HEK293T (cell line): ENCODE measurements at regions not wholly inside any gene's neighbourhood (a gene's known extent, or its start where the extent isn't known, plus 50 kb on each side); places are given as distances from the start of the nearest gene placed in this dataset.

ENCODE experiments used
- CTCF ChIA-PET: fragments of 350-600 bp; formaldehyde crosslinking; extraction: SDS; loops from one replicate; lab custom pipeline; 2021; ENCODE audit warnings: antibody characterized with exemption, inconsistent platforms; lab: Yijun Ruan, JAX
- POLR2A ChIA-PET: fragments of 350-600 bp; formaldehyde crosslinking; extraction: SDS; loops from one replicate; lab custom pipeline; 2020; ENCODE audit warnings: antibody characterized with exemption, inconsistent platforms; lab: Yijun Ruan, JAX
- DNase-seq: peaks from one replicate; pipeline ENCODE4 v3.0.0; 2012; ENCODE audit warnings: mixed read lengths; ENCODE audit errors: extremely low spot score
- ARNT ChIP-seq: fragments of 450-650 bp; IDR thresholded peaks from 2 replicates; pipeline ENCODE4 v1.6.1; 2017; ENCODE audit warnings: mild to moderate bottlenecking
- BHLHE40 ChIP-seq: fragments of 450-650 bp; IDR thresholded peaks from 2 replicates; pipeline ENCODE4 v1.6.1; 2016; ENCODE audit warnings: mild to moderate bottlenecking, moderate library complexity, borderline replicate concordance
- CTBP1 ChIP-seq: fragments of 450-650 bp; IDR thresholded peaks from 2 replicates; pipeline ENCODE4 v1.6.1; 2016; ENCODE audit warnings: borderline replicate concordance
- ELF4 ChIP-seq: fragments of 450-650 bp; IDR thresholded peaks from 2 replicates; pipeline ENCODE4 v1.6.1; 2017; ENCODE audit warnings: antibody characterized with exemption
- FOXA1 ChIP-seq: fragments of 450-650 bp; IDR thresholded peaks from 2 replicates; pipeline ENCODE4 v1.6.1; 2016; ENCODE audit warnings: mild to moderate bottlenecking
- FOXK2 ChIP-seq: fragments of 450-650 bp; IDR thresholded peaks from 2 replicates; pipeline ENCODE4 v1.6.1; 2016; ENCODE audit warnings: mild to moderate bottlenecking
- FOXM1 ChIP-seq: fragments of 450-650 bp; IDR thresholded peaks from 2 replicates; pipeline ENCODE4 v1.6.1; 2017; ENCODE audit warnings: mild to moderate bottlenecking, borderline replicate concordance
- HDGF ChIP-seq: fragments of 450-650 bp; IDR thresholded peaks from 2 replicates; pipeline ENCODE4 v1.6.1; 2017; ENCODE audit warnings: antibody characterized with exemption, borderline replicate concordance
- L3MBTL2 ChIP-seq: fragments of 450-650 bp; conservative IDR thresholded peaks from 2 replicates; pipeline ENCODE4 v1.6.1; 2016; ENCODE audit warnings: mild to moderate bottlenecking
- LEF1 ChIP-seq: fragments of 450-650 bp; IDR thresholded peaks from 2 replicates; pipeline ENCODE4 v1.6.1; 2017; ENCODE audit warnings: mild to moderate bottlenecking, borderline replicate concordance
- NFRKB ChIP-seq: fragments of 450-650 bp; IDR thresholded peaks from 2 replicates; pipeline ENCODE4 v1.6.1; 2016; ENCODE audit warnings: mild to moderate bottlenecking, moderate library complexity
- SP1 ChIP-seq: fragments of 450-650 bp; IDR thresholded peaks from 2 replicates; pipeline ENCODE4 v1.6.1; 2017
- SUZ12 ChIP-seq: fragments of 450-650 bp; IDR thresholded peaks from 2 replicates; pipeline ENCODE4 v1.6.1; 2016; ENCODE audit warnings: mild to moderate bottlenecking
- TARDBP ChIP-seq: fragments of 450-650 bp; IDR thresholded peaks from 2 replicates; pipeline ENCODE4 v1.6.1; 2016
- ZNF384 ChIP-seq: fragments of 450-650 bp; IDR thresholded peaks from 2 replicates; pipeline ENCODE4 v1.6.1; 2016
- TF ChIP-seq, protein P1 (sequence below): fragments of 450-650 bp; IDR thresholded peaks from 2 replicates; pipeline ENCODE4 v1.6.1; 2016

DNA sequence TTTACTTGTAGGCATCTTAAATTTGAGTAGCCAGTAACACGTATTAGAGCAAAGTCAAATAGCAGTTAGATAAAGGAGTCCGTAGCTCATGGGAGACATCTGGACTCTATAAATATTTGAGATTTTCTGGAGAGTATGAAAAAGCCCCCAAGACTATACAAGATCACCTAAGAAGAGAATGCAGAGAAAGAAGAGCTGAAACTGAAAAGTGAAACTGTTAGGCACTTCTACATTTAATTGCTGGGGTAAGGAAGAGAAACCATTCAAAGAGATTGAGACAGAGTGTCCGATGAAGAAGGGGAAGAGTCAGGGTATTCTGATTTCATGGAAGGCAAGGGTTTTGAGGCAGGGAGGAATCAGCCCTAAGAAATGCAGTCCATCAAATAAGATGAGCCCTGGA is 2372.1 kb downstream of the MAT2B start:
- ChIA-PET CTCF (no interaction called here), POLR2A (no interaction called here)
- no peak for DNase-seq
- TF ChIP-seq FOXK2: no peak

DNA sequence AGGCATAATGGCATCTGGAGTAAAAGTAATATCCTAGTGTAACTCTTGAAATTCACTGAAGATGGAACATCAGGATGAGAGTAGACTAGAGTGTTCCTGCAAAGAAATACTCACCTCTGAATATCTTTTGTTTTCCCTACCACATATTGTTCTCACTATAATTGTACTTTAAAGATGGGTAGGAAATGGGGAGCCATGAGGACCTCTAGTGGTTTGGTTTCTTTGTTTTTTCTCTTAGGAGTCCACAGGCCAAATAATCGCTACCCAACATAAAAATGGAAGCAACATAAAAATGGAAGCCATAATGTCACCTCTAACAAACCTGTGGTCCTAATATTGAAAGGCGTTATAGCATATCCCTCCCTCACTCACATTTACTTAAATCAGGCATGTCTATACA is 2375.8 kb downstream of the MAT2B start:
- TF ChIP-seq ELF4 (no peak), ZNF384 (no peak), NFRKB (no peak), SUZ12 (no peak), SP1 (no peak), ARNT (no peak), FOXM1 (no peak), FOXK2 (no peak), CTBP1 (no peak)
- no peak for DNase-seq
- CTCF ChIA-PET: no interaction called here
- POLR2A ChIA-PET: no interaction called here

DNA sequence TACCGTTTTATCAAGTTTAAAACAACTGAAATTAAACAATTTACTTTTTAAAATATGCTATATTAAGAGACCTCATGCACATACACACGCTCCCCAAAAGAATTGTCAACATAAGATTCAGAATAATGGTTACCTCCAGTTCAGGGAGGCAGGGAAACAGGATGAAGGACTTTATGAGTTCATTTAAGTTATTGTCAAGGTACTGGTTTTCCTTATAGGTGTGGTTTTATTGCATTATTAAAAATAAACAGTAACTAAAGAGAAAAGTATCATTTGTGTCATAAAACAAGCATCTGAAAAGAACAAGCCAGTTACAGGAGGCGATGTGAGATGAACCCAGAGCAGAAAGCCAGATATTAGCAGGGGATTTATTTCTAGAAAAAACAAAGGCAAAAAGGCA is 2376.7 kb downstream of the MAT2B start:
- TF ChIP-seq TARDBP (no peak), SUZ12 (no peak), SP1 (no peak), ZNF384 (no peak), ARNT (no peak), CTBP1 (no peak), LEF1 (no peak), ELF4 (no peak), FOXA1 (no peak), BHLHE40 (no peak), L3MBTL2 (no peak), FOXM1 (no peak), HDGF (no peak)
- TF ChIP-seq, protein P1, sequence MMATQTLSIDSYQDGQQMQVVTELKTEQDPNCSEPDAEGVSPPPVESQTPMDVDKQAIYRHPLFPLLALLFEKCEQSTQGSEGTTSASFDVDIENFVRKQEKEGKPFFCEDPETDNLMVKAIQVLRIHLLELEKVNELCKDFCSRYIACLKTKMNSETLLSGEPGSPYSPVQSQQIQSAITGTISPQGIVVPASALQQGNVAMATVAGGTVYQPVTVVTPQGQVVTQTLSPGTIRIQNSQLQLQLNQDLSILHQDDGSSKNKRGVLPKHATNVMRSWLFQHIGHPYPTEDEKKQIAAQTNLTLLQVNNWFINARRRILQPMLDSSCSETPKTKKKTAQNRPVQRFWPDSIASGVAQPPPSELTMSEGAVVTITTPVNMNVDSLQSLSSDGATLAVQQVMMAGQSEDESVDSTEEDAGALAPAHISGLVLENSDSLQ: no peak
- ChIA-PET POLR2A (no interaction called here), CTCF (no interaction called here)
- no peak for DNase-seq

DNA sequence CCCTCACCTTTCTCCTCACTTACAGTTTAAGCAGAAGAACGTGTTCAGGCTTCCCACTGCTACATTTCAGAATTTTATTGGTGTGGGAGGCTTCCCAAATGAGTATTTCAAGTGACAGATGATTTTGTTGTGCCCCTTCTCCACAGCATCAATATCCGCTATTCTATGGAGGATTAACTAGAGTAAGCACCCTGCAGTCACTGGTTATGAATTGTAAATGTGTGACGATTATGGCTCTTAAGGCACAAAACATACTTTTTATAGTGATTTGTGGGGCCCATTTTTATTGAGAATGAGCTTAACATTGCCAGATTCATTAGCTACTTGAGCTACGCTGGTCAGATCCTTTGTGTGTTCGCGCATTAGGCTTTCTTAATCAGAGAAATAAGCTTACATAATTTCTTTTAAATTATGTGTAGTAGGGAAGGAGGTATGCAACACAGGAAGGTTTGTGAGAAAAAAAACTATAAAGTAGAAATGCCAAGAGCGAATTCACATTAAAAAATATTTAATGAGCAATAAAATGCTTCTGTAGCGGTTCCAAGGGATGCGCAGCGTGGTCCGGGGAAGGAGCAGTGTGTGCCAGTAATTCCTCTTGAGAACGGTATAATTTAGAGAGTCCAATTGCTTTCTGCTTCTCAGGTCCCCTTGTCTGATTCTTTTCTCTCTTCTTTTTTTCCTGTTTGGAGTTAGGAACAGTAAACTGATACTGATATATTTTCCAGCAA is 2380.4 kb downstream of the MAT2B start:
- ChIA-PET CTCF (no interaction called here), POLR2A (no interaction called here)
- DNase-seq: no peak
- no peak for TF ChIP-seq ZNF384
- no peak for TF ChIP-seq HDGF
- no peak for TF ChIP-seq SUZ12
- no peak for TF ChIP-seq BHLHE40
- no peak for TF ChIP-seq L3MBTL2
- TF ChIP-seq SP1: no peak
- TF ChIP-seq FOXM1: no peak
- no peak for TF ChIP-seq LEF1
- no peak for TF ChIP-seq ELF4
- TF ChIP-seq, protein P1: no peak
- no peak for TF ChIP-seq TARDBP
- no peak for TF ChIP-seq FOXA1
- no peak for TF ChIP-seq CTBP1
- no peak for TF ChIP-seq NFRKB
- TF ChIP-seq FOXK2: no peak
- TF ChIP-seq ARNT: no peak

DNA sequence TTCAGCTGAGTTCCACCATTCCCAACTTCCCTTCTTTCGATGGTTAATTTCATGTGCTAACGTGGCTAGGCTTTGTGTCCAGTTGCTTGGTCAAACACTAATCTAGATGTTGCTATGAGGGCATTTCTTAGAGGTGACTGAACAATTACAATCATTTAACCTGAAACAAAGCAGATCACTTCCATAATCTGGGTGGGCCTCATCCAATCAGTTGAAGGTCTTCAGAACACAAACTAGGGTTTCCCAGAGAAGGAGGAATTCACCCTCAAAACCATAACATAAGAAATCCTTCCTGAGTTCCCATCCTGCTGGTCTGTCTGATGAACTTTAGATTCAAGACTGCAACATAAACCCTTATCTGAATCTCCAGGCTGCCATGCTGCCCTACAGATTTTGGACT is 2381.7 kb downstream of the MAT2B start:
- POLR2A ChIA-PET: no interaction called here
- TF ChIP-seq, protein P1: no peak
- TF ChIP-seq SUZ12 (no peak), LEF1 (no peak), L3MBTL2 (no peak), TARDBP (no peak), NFRKB (no peak), ELF4 (no peak), HDGF (no peak)
- CTCF ChIA-PET: no interaction called here
- DNase-seq: no peak

DNA sequence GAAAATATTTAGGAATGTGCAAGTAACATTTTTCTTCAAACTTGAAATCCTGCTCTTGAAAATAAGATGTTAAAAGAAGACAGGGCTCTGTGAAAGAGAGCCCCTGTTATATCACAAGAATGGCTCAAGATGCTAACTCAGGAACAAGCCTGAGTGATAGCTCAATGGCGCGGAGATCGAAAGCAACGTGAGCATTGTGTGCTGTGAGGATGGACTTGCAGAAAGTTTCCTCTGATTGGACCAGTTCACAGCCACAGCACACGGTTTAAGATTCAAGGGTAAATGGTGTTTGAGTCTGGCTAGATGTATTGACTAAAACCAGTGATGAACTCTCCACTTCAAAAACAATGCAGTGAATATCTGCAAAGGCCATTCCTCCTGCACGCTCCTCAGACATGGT is 2387.0 kb downstream of the MAT2B start:
- ChIA-PET CTCF (no interaction called here), POLR2A (no interaction called here)
- no peak for DNase-seq
- no peak for TF ChIP-seq HDGF
- TF ChIP-seq CTBP1: no peak
- TF ChIP-seq ZNF384: no peak
- TF ChIP-seq, protein P1: no peak
- no peak for TF ChIP-seq FOXK2
- no peak for TF ChIP-seq FOXM1
- no peak for TF ChIP-seq FOXA1
- TF ChIP-seq L3MBTL2: no peak
- no peak for TF ChIP-seq NFRKB
- no peak for TF ChIP-seq SUZ12
- no peak for TF ChIP-seq TARDBP
- no peak for TF ChIP-seq SP1
- TF ChIP-seq LEF1: no peak
- no peak for TF ChIP-seq ELF4
